ENCODE measurements at regions not wholly inside any gene's neighbourhood (a gene's known extent, or its start where the extent isn't known, plus 50 kb on each side); places are given as distances from the start of the nearest gene placed in this dataset.

- TF ChIP-seq CTCF (conservative IDR thresholded peaks at IDR 0.05; ENCODE audit: low read depth in 2 of 2) = no peak
- no peak for TF ChIP-seq REST (IDR thresholded peaks at IDR 0.05; ENCODE audit: unreplicated experiment)
- no peak for TF ChIP-seq CREB1 (CRISPR knock-in tag; IDR thresholded peaks at IDR 0.05; ENCODE audit: low read depth)
- no peak for TF ChIP-seq EZH2 (IDR thresholded peaks at IDR 0.05; ENCODE audit: low read depth, unreplicated experiment)
- TF ChIP-seq POLR2AphosphoS5 (IDR thresholded peaks at IDR 0.05; ENCODE audit: low read depth) = no peak
- TF ChIP-seq JUNB (IDR thresholded peaks at IDR 0.05; ENCODE audit: unreplicated experiment) = no peak
- TF ChIP-seq EZH2phosphoT487 (IDR thresholded peaks at IDR 0.05; ENCODE audit: unreplicated experiment) = no peak
- no peak for TF ChIP-seq ZNF114 (CRISPR knock-in tag; IDR thresholded peaks at IDR 0.05)
Measured at GRCh38 chr5:108660291-108660690, 87.4 kb upstream of the FER start.

Data from GM23338 (cell line).